ENCODE measurements at regions not wholly inside any gene's neighbourhood (a gene's known extent, or its start where the extent isn't known, plus 50 kb on each side); places are given as distances from the start of the nearest gene placed in this dataset.

DNA sequence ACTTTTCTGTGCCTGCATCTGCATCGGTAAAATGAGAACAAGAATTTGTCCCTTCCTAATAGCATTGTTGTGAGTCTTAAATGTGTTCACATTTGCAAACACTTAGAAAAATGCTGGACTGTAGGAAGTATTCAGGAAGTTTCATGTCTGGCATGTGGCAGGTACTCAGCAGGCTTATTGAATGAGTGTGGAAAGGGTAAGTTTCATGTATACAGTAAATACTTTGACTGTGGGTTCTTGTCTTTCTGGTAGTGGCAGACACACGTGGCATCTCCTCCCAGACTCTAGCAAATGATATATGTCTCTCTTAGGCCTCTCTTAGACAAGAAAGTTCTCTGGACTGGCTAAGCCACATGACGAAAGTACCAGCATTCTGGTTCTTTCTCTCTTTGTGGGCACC lies 179.2 kb downstream of the C11orf91 start:
- TF ChIP-seq POLR2A (IDR thresholded peaks at IDR 0.05): no peak
- TF ChIP-seq, protein P1, sequence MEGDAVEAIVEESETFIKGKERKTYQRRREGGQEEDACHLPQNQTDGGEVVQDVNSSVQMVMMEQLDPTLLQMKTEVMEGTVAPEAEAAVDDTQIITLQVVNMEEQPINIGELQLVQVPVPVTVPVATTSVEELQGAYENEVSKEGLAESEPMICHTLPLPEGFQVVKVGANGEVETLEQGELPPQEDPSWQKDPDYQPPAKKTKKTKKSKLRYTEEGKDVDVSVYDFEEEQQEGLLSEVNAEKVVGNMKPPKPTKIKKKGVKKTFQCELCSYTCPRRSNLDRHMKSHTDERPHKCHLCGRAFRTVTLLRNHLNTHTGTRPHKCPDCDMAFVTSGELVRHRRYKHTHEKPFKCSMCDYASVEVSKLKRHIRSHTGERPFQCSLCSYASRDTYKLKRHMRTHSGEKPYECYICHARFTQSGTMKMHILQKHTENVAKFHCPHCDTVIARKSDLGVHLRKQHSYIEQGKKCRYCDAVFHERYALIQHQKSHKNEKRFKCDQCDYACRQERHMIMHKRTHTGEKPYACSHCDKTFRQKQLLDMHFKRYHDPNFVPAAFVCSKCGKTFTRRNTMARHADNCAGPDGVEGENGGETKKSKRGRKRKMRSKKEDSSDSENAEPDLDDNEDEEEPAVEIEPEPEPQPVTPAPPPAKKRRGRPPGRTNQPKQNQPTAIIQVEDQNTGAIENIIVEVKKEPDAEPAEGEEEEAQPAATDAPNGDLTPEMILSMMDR (IDR thresholded peaks at IDR 0.05): no peak

Measured in adrenal gland (tissue), 5 donors.